ENCODE measurements at regions not wholly inside any gene's neighbourhood (a gene's known extent, or its start where the extent isn't known, plus 50 kb on each side); places are given as distances from the start of the nearest gene placed in this dataset.

- no peak for DNase-seq
- no peak overlapping the region for H3K4me3 ChIP-seq
- H3K36me3 ChIP-seq: no peaks in the 10 kb centered on the region
- WGBS, 2 donors: 87 to 89% methylated on average over 8 of the region's 8 CpGs
- peaks cover 0 to 12% (median 0%) of the 10 kb centered on the region in 4 donors for H3K4me1 ChIP-seq
- TF ChIP-seq POLR2A (IDR thresholded peaks at IDR 0.05) (no peak), CTCF (IDR thresholded peaks at IDR 0.05) (no peak), POLR2AphosphoS5 (IDR thresholded peaks at IDR 0.05) (no peak), EP300 (IDR thresholded peaks at IDR 0.05) (no peak)
- intact Hi-C loops (cut with DNase I): no loop called here
- peak overlapping the region in 3 of 4 donors; percentile 1 to 41 (median 30) for H3K27ac ChIP-seq
- H3K27me3 ChIP-seq: no peaks in the 10 kb centered on the region
- peaks cover 0 to 6% (median 0%) of the 10 kb centered on the region in 4 donors for H3K9me3 ChIP-seq
Measured at GRCh38 chr6:169020821-169021220, 232.8 kb downstream of the THBS2 start.

DNA sequence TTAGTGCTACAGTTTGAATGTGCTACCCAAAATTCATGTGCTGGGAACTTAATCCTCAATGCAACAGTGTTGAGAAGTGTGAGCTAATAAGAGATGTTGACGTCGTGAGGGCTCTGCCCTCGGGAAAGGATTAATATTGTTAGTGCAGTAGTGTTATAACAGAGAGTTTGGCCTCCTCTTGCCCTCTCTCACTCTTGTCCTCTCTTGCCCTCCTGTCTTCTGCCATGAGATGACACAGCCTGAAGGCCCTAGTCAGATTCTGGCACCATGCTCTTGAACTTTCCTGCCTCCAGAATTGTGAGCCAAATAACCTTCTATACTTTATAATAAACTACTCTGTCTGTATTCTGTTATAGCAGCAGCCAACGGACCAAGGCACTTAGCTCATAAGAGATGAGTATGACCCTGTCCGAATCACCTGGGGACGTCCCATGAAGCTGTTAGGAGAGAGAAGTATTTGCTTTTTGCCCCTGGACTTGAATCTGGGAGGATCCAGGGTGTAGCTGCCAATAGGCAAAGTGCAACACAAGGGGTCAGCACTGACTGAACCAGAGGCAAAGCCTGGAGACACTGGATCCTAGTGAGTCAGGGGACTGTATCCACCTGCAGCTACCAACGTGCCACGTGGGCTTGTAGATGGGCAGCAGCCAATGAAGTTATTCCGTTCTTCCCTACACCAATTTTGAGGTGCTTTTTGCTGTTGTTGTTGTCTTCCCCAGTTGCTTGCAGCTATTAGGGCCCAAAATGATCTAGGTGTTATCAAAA, 233.7 kb downstream of the THBS2 start:
- peak overlapping the region in 2 of 4 donors; percentile 29 to 30 for H3K27ac ChIP-seq
- intact Hi-C loops (cut with DNase I): no loop called here
- WGBS, 2 donors: 75 to 77% methylated on average over 9 of the region's 9 CpGs
- H3K4me1 ChIP-seq: peaks cover 0 to 12% (median 0%) of the 10 kb centered on the region in 4 donors
- no peaks in the 10 kb centered on the region for H3K36me3 ChIP-seq
- DNase-seq: no peak
- H3K9me3 ChIP-seq: peaks cover 0 to 6% (median 0%) of the 10 kb centered on the region in 4 donors
- TF ChIP-seq POLR2A (IDR thresholded peaks at IDR 0.05): no peak
- TF ChIP-seq CTCF (IDR thresholded peaks at IDR 0.05): no peak
- TF ChIP-seq POLR2AphosphoS5 (IDR thresholded peaks at IDR 0.05): peak in 2 of 4 donors; percentile 42 to 58
- no peak for TF ChIP-seq EP300 (IDR thresholded peaks at IDR 0.05)
- no peak overlapping the region for H3K4me3 ChIP-seq
- no peaks in the 10 kb centered on the region for H3K27me3 ChIP-seq

GRCh38 chr6:169019111-169019510, 234.5 kb downstream of the THBS2 start:
- no peaks in the 10 kb centered on the region for H3K27me3 ChIP-seq
- intact Hi-C loops (cut with DNase I): no loop called here
- peaks cover 0 to 12% (median 0%) of the 10 kb centered on the region in 4 donors for H3K4me1 ChIP-seq
- DNase-seq: no peak
- peaks cover 0 to 6% (median 0%) of the 10 kb centered on the region in 4 donors for H3K9me3 ChIP-seq
- no peak overlapping the region for H3K4me3 ChIP-seq
- peak overlapping the region in 2 of 4 donors; percentile 29 to 30 for H3K27ac ChIP-seq
- 77 to 85% methylated on average over 3 of the region's 3 CpGs for WGBS, 2 donors
- no peak for TF ChIP-seq POLR2AphosphoS5 (IDR thresholded peaks at IDR 0.05)
- TF ChIP-seq POLR2A (IDR thresholded peaks at IDR 0.05): no peak
- TF ChIP-seq CTCF (IDR thresholded peaks at IDR 0.05): no peak
- TF ChIP-seq EP300 (IDR thresholded peaks at IDR 0.05): no peak
- H3K36me3 ChIP-seq: no peaks in the 10 kb centered on the region

- Histone ChIP-seq H3K36me3 (no peaks in the 10 kb centered on the region), H3K27me3 (no peaks in the 10 kb centered on the region), H3K9me3 (peaks cover 0 to 6% (median 0%) of the 10 kb centered on the region in 4 donors), H3K4me3 (no peak overlapping the region), H3K4me1 (peaks cover 0 to 8% (median 0%) of the 10 kb centered on the region in 4 donors), H3K27ac (no peak overlapping the region)
- no peak for DNase-seq
- intact Hi-C loops (cut with DNase I): no loop called here
- TF ChIP-seq EP300 (IDR thresholded peaks at IDR 0.05) (no peak), POLR2A (IDR thresholded peaks at IDR 0.05) (no peak), POLR2AphosphoS5 (IDR thresholded peaks at IDR 0.05) (no peak)
Measured at GRCh38 chr6:169016758-169017157, 236.9 kb downstream of the THBS2 start.
